ENCODE measurements at regions not wholly inside any gene's neighbourhood (a gene's known extent, or its start where the extent isn't known, plus 50 kb on each side); places are given as distances from the start of the nearest gene placed in this dataset.

- no peak for TF ChIP-seq Cebpa-rat (IDR thresholded peaks at IDR 0.05)
- Histone ChIP-seq H3K9me3 (replicated peaks in 1 of 11) (no peaks in the 10 kb centered on the region), H3K4me2 (no peak overlapping the region), H3K36me3 (no peaks in the 10 kb centered on the region), H3K4me3 (no peak overlapping the region), H3K9ac (no peak overlapping the region), H4K20me1 (no peaks in the 10 kb centered on the region), H3K27me3 (no peaks in the 10 kb centered on the region), H3K4me1 (peaks cover 0 to 12% (median 0%) of the 10 kb centered on the region in 10 experiments; a peak in 3 of 20 replicates), H3K27ac (no peak overlapping the region)
These were observed 93.2 kb upstream of the OTX2 start for GRCh38 chr14:56903304-56903969.

- H3K36me3 ChIP-seq = no peaks in the 10 kb centered on the region
- H3K27ac ChIP-seq = no peak overlapping the region
- no peaks in the 10 kb centered on the region for H4K20me1 ChIP-seq
- peaks cover 0 to 12% (median 0%) of the 10 kb centered on the region in 10 experiments; a peak in 3 of 20 replicates for H3K4me1 ChIP-seq
- H3K9ac ChIP-seq = no peak overlapping the region
- H3K4me3 ChIP-seq = no peak overlapping the region
- no peak for TF ChIP-seq Cebpa-rat (IDR thresholded peaks at IDR 0.05)
- H3K27me3 ChIP-seq = no peaks in the 10 kb centered on the region
- H3K9me3 ChIP-seq (replicated peaks in 1 of 11) = no peaks in the 10 kb centered on the region
- H3K4me2 ChIP-seq = no peak overlapping the region
These were observed 92.1 kb upstream of the OTX2 start for GRCh38 chr14:56902385-56902784.

- Histone ChIP-seq H3K4me1 (peaks cover 0 to 12% (median 0%) of the 10 kb centered on the region in 10 experiments; a peak in 3 of 20 replicates), H3K9ac (no peak overlapping the region), H3K9me3 (replicated peaks in 1 of 11) (no peaks in the 10 kb centered on the region), H3K36me3 (no peaks in the 10 kb centered on the region), H3K4me2 (no peak overlapping the region; a peak in 1 of 22 replicates), H3K4me3 (no peak overlapping the region), H4K20me1 (no peaks in the 10 kb centered on the region), H3K27me3 (no peaks in the 10 kb centered on the region), H3K27ac (no peak overlapping the region)
- no peak for TF ChIP-seq Cebpa-rat (IDR thresholded peaks at IDR 0.05)
These were observed 90.4 kb upstream of the OTX2 start for GRCh38 chr14:56900726-56901125.

- no peak overlapping the region for H3K4me2 ChIP-seq
- no peak overlapping the region for H3K9ac ChIP-seq
- no peak for TF ChIP-seq Cebpa-rat (IDR thresholded peaks at IDR 0.05)
- no peak overlapping the region for H3K27ac ChIP-seq
- H3K4me3 ChIP-seq = no peak overlapping the region
- no peaks in the 10 kb centered on the region for H3K27me3 ChIP-seq
- no peaks in the 10 kb centered on the region for H4K20me1 ChIP-seq
- H3K4me1 ChIP-seq = peaks cover 0 to 12% (median 0%) of the 10 kb centered on the region in 10 experiments; a peak in 3 of 20 replicates
- no peaks in the 10 kb centered on the region for H3K9me3 ChIP-seq (replicated peaks in 1 of 11)
- H3K36me3 ChIP-seq = no peaks in the 10 kb centered on the region
These were observed 89.5 kb upstream of the OTX2 start for GRCh38 chr14:56899829-56900228.

GRCh38 chr14:56896922-56897321 is 86.6 kb upstream of the OTX2 start:
- no peak for TF ChIP-seq Cebpa-rat (IDR thresholded peaks at IDR 0.05)
- Histone ChIP-seq H3K4me2 (no peak overlapping the region), H3K27ac (no peak overlapping the region), H3K9me3 (replicated peaks in 1 of 11) (no peaks in the 10 kb centered on the region), H4K20me1 (no peaks in the 10 kb centered on the region), H3K9ac (no peak overlapping the region), H3K27me3 (no peaks in the 10 kb centered on the region), H3K4me3 (no peak overlapping the region), H3K36me3 (no peaks in the 10 kb centered on the region), H3K4me1 (peaks cover 0 to 18% (median 0%) of the 10 kb centered on the region in 10 experiments; a peak in 4 of 20 replicates)

GRCh38 chr14:56896231-56896630 is 86.0 kb upstream of the OTX2 start:
- Histone ChIP-seq H3K9me3 (replicated peaks in 1 of 11) (no peaks in the 10 kb centered on the region), H3K36me3 (no peaks in the 10 kb centered on the region), H3K4me2 (no peak overlapping the region), H4K20me1 (no peaks in the 10 kb centered on the region), H3K4me1 (peaks cover 0 to 23% (median 0%) of the 10 kb centered on the region in 10 experiments; a peak in 4 of 20 replicates), H3K27ac (no peak overlapping the region), H3K27me3 (no peaks in the 10 kb centered on the region), H3K9ac (no peak overlapping the region), H3K4me3 (no peak overlapping the region)
- TF ChIP-seq Cebpa-rat (IDR thresholded peaks at IDR 0.05) = no peak

- Histone ChIP-seq H3K27ac (no peak overlapping the region), H3K4me3 (no peak overlapping the region), H3K27me3 (no peaks in the 10 kb centered on the region), H3K9ac (no peak overlapping the region), H3K9me3 (replicated peaks in 1 of 11) (no peaks in the 10 kb centered on the region), H3K4me2 (no peak overlapping the region), H3K36me3 (no peaks in the 10 kb centered on the region), H3K4me1 (peaks cover 0 to 18% (median 0%) of the 10 kb centered on the region in 10 experiments; a peak in 4 of 20 replicates), H4K20me1 (no peaks in the 10 kb centered on the region)
- no peak for TF ChIP-seq Cebpa-rat (IDR thresholded peaks at IDR 0.05)
These were observed 84.9 kb upstream of the OTX2 start for GRCh38 chr14:56895154-56895553.

- no peak overlapping the region for H3K4me3 ChIP-seq
- H3K4me1 ChIP-seq = peaks cover 0 to 16% (median 0%) of the 10 kb centered on the region in 10 experiments; a peak in 4 of 20 replicates
- no peak for TF ChIP-seq Cebpa-rat (IDR thresholded peaks at IDR 0.05)
- H3K36me3 ChIP-seq = no peaks in the 10 kb centered on the region
- H3K9me3 ChIP-seq (replicated peaks in 1 of 11) = no peaks in the 10 kb centered on the region
- H3K27me3 ChIP-seq = no peaks in the 10 kb centered on the region
- no peak overlapping the region for H3K27ac ChIP-seq
- H4K20me1 ChIP-seq = no peaks in the 10 kb centered on the region
- H3K4me2 ChIP-seq = no peak overlapping the region
- no peak overlapping the region for H3K9ac ChIP-seq
These were observed 84.3 kb upstream of the OTX2 start for GRCh38 chr14:56894591-56894991.

GRCh38 chr14:56892959-56893358 is 82.7 kb upstream of the OTX2 start:
- H3K4me1 ChIP-seq = peaks cover 0 to 16% (median 0%) of the 10 kb centered on the region in 10 experiments; a peak in 4 of 20 replicates
- no peak for TF ChIP-seq Cebpa-rat (IDR thresholded peaks at IDR 0.05)

GRCh38 chr14:56891226-56891625 is 80.9 kb upstream of the OTX2 start:
- Histone ChIP-seq H3K9ac (no peak overlapping the region), H3K4me1 (peaks cover 0 to 16% (median 0%) of the 10 kb centered on the region in 10 experiments; a peak in 4 of 20 replicates), H3K36me3 (no peaks in the 10 kb centered on the region), H3K9me3 (replicated peaks in 1 of 11) (no peaks in the 10 kb centered on the region), H3K4me2 (peak overlapping the region in 1 of 11 experiments; percentile 5; a peak in 3 of 22 replicates), H4K20me1 (no peaks in the 10 kb centered on the region), H3K4me3 (no peak overlapping the region), H3K27me3 (no peaks in the 10 kb centered on the region), H3K27ac (no peak overlapping the region)
- no peak for TF ChIP-seq Cebpa-rat (IDR thresholded peaks at IDR 0.05)

More at GRCh38 chr14:56892959-56893358, 82.7 kb upstream of the OTX2 start:
- Histone ChIP-seq H3K9me3 (replicated peaks in 1 of 11) (no peaks in the 10 kb centered on the region), H3K27me3 (no peaks in the 10 kb centered on the region), H4K20me1 (no peaks in the 10 kb centered on the region), H3K4me3 (no peak overlapping the region), H3K27ac (no peak overlapping the region), H3K9ac (no peak overlapping the region), H3K4me2 (no peak overlapping the region), H3K36me3 (no peaks in the 10 kb centered on the region)
